ENCODE measurements at regions not wholly inside any gene's neighbourhood (a gene's known extent, or its start where the extent isn't known, plus 50 kb on each side); places are given as distances from the start of the nearest gene placed in this dataset.

DNA sequence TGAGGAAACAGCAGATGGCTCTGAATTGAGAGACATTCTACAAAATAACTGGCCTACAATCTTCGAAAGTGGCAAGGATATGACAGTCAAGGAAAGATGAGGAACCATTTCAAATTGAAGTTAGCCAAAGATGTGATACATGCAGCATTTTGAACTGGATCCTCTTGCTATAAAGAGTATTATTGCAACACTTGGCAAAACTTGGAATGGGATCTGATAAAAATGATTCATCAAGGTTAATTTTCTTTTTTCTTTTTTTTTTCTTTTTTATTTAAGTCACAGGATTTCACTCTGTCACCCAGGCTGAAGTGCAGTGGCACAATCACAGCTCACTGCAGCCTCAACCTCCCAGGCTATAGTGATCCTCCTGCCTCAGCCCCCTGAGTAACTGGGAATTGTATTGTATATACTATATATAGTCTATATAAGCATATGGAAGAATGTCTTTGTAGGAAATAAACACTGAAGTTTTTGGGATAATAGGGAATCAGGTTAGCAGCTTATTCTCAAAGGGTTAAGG lies 49.8 kb upstream of the GJA8 start:
- no peak for DNase-seq

Measured in C1 segment of cervical spinal cord (tissue), 14 donors.